Lower lobe of right lung (tissue), 2 donors: ENCODE measurements at regions not wholly inside any gene's neighbourhood (a gene's known extent, or its start where the extent isn't known, plus 50 kb on each side); places are given as distances from the start of the nearest gene placed in this dataset.

ENCODE experiments used
- ATAC-seq, 2 donors: fragments of 200-7000 bp; cut with Tn5 transposase; one replicate each; pipeline ENCODE4 v1.9.1; 2020 to 2022; ENCODE audit warnings: mild to moderate bottlenecking in 2 of 2, moderate library complexity in 2 of 2
- DNase-seq: peaks from one replicate; pipeline ENCODE4 v3.0.0-alpha.2; 2020
- H3K27ac ChIP-seq: fragments of 200-600 bp; one replicate; pipeline ENCODE4 v1.8.0; 2022
- H3K27me3 ChIP-seq: fragments of 200-600 bp; one replicate; pipeline ENCODE4 v1.8.0; 2022; ENCODE audit warnings: low read depth
- H3K36me3 ChIP-seq: fragments of 200-600 bp; one replicate; pipeline ENCODE4 v1.8.0; 2022; ENCODE audit warnings: mild to moderate bottlenecking
- H3K4me1 ChIP-seq: fragments of 200-600 bp; one replicate; pipeline ENCODE4 v1.8.0; 2022
- H3K4me3 ChIP-seq: fragments of 200-600 bp; one replicate; pipeline ENCODE4 v1.8.0; 2022; ENCODE audit warnings: mild to moderate bottlenecking
- H3K9me3 ChIP-seq: fragments of 200-600 bp; one replicate; pipeline ENCODE4 v1.8.0; 2022
- CTCF ChIP-seq: fragments of 200-600 bp; IDR thresholded peaks from one replicate; pipeline ENCODE4 v1.8.0; 2022; ENCODE audit warnings: antibody characterized with exemption, mild to moderate bottlenecking
- intact Hi-C: fragments of 100-400 bp; cut with DNase I; formaldehyde crosslinking; loops from one replicate; pipeline ENCODE4 v1.11.0; 2022
- donor health status: DM: no; HTN: yes; CAD: no; lungs with severe emphysema.

- DNase-seq (no peak), ATAC-seq (no peak)
- no peak for TF ChIP-seq CTCF
- Histone ChIP-seq H3K9me3 (no peaks in the 10 kb centered on the region), H3K36me3 (no peaks in the 10 kb centered on the region), H3K4me1 (no peaks in the 10 kb centered on the region), H3K4me3 (no peak overlapping the region), H3K27me3 (no peaks in the 10 kb centered on the region), H3K27ac (no peak overlapping the region)
- intact Hi-C loops: no loop called here
Observed at GRCh38 chr16:6558661-6559060, 774.0 kb upstream of the RBFOX1 start.

- Histone ChIP-seq H3K27ac (no peak overlapping the region), H3K4me1 (no peaks in the 10 kb centered on the region), H3K9me3 (no peaks in the 10 kb centered on the region), H3K27me3 (no peaks in the 10 kb centered on the region), H3K4me3 (no peak overlapping the region), H3K36me3 (no peaks in the 10 kb centered on the region)
- intact Hi-C loops: no loop called here
- no peak for TF ChIP-seq CTCF
- DNase-seq (no peak), ATAC-seq (no peak)
Observed at GRCh38 chr16:6558126-6558525, 774.5 kb upstream of the RBFOX1 start.

- no peak for DNase-seq
- no peaks in the 10 kb centered on the region for H3K4me1 ChIP-seq
- no peak overlapping the region for H3K4me3 ChIP-seq
- H3K27ac ChIP-seq: no peak overlapping the region
- intact Hi-C loops: no loop called here
- H3K27me3 ChIP-seq: no peaks in the 10 kb centered on the region
- no peaks in the 10 kb centered on the region for H3K36me3 ChIP-seq
- no peak for ATAC-seq
- no peaks in the 10 kb centered on the region for H3K9me3 ChIP-seq
- no peak for TF ChIP-seq CTCF
Observed at GRCh38 chr16:6557353-6558023, 775.2 kb upstream of the RBFOX1 start.

DNA sequence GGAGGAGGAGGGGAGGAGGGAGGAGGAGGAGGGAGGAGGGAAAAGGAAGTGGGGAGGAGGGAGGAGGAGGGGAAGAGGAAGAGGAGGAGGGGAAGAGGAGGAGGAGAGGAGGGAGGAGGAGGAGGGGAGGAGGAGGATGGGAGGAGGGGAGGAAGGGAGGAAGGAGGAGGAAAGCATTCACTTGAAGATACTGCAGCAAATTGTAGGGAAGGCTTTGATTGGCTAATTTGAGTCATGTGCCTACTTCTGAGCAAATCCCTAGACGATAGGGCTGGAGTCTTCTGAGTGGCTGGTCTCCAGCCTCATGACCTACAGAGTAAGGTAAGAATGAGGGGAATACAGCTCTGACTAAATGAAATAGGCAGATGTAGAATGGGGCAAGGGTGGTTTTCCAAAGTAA, 783.2 kb upstream of the RBFOX1 start:
- Histone ChIP-seq H3K27ac (no peak overlapping the region), H3K27me3 (no peaks in the 10 kb centered on the region), H3K9me3 (no peaks in the 10 kb centered on the region), H3K4me1 (no peaks in the 10 kb centered on the region), H3K36me3 (no peaks in the 10 kb centered on the region), H3K4me3 (no peak overlapping the region)
- no peak for TF ChIP-seq CTCF
- DNase-seq (no peak), ATAC-seq (no peak)
- intact Hi-C loops: no loop called here

DNA sequence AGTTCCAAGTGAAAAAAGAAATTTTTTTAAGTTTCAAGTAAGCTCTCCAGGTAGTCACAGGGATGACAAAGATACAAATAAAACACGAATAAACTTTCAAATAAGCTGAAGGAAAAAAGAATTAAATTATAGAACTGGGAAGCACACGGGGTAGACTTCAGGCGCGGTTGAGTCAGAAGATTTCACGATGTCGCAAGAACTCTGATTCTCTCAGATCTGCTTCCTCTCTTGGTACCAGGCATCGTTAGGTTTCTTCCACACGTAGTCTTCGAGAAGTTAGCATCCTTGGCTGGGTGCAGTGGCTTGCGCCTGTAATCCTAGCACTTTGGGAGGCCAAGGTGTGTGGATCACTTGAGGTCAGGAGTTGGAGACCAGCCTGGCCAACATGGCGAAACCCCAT, 784.1 kb upstream of the RBFOX1 start:
- no peak overlapping the region for H3K27ac ChIP-seq
- intact Hi-C loops: no loop called here
- no peak for TF ChIP-seq CTCF
- H3K9me3 ChIP-seq: no peaks in the 10 kb centered on the region
- DNase-seq (no peak), ATAC-seq (no peak)
- H3K4me1 ChIP-seq: no peaks in the 10 kb centered on the region
- no peaks in the 10 kb centered on the region for H3K36me3 ChIP-seq
- H3K4me3 ChIP-seq: no peak overlapping the region
- H3K27me3 ChIP-seq: no peaks in the 10 kb centered on the region
